GM12801 (cell line): ENCODE measurements at regions not wholly inside any gene's neighbourhood (a gene's known extent, or its start where the extent isn't known, plus 50 kb on each side); places are given as distances from the start of the nearest gene placed in this dataset.

Source experiments
- TF ChIP-seq, protein P1 (sequence below): IDR thresholded peaks from one replicate; pipeline ENCODE4 v1.5.1; 2011; ENCODE audit warnings: control low read depth; ENCODE audit not compliant: insufficient read length; ENCODE audit errors: extremely low read depth

DNA sequence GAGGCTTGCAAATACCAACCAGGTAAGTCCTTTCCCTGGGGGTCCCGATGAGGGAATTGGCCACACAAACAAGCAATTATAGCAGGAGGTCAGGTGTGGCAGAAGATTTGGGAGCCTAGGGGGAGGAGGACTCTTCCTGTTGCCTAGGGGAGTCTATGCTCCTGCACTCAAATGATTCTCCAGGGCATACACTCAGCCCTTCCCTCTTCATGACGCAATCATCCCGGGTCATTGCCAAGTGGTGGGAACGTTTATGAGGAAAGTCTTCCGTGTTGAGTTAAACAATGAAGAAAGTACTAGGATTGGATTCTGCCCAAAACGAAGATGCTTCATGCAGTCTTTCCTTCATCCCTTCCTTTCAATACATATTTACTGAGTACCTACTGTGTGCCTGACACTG lies 186.5 kb upstream of the TSHZ2 start:
- TF ChIP-seq, protein P1, sequence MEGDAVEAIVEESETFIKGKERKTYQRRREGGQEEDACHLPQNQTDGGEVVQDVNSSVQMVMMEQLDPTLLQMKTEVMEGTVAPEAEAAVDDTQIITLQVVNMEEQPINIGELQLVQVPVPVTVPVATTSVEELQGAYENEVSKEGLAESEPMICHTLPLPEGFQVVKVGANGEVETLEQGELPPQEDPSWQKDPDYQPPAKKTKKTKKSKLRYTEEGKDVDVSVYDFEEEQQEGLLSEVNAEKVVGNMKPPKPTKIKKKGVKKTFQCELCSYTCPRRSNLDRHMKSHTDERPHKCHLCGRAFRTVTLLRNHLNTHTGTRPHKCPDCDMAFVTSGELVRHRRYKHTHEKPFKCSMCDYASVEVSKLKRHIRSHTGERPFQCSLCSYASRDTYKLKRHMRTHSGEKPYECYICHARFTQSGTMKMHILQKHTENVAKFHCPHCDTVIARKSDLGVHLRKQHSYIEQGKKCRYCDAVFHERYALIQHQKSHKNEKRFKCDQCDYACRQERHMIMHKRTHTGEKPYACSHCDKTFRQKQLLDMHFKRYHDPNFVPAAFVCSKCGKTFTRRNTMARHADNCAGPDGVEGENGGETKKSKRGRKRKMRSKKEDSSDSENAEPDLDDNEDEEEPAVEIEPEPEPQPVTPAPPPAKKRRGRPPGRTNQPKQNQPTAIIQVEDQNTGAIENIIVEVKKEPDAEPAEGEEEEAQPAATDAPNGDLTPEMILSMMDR = no peak

DNA sequence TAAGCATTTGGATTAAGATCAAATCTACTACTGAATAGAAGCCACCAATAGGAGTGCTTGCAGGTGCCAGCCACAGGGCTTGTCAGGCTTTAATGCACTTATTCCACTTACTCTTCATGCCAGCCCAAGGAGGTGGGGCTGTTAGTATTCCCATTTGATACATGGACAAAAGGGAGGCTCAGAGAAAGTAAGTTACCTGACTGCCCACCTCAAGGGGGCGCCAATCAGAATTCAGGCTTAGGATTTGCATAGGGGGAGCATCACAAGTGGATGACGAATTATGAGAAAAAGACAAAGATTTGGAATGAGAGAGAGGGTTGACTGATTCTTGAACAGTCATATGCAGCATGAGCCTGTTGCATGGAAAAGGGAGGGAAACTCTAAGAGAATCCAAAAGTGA lies 188.4 kb upstream of the TSHZ2 start:
- TF ChIP-seq, protein P1 = no peak

DNA sequence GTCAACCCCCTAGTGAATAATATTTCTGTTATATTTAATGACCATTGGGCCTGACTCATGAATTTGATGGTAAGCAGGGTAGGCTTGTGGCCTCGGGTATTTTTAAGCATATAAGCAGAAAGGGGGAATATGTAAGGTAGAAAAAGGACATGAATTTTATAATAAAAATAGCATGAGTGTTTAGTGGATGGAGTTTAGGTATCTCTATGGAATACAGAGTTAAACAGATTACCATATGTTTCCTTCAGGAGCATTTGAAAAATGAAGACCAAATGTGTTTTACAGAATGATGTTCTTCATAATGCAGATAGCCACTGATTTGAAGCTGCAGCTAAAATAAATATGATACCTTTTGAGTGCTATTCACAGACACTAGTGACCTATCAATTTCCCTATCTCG lies 191.7 kb upstream of the TSHZ2 start:
- TF ChIP-seq, protein P1 = no peak

DNA sequence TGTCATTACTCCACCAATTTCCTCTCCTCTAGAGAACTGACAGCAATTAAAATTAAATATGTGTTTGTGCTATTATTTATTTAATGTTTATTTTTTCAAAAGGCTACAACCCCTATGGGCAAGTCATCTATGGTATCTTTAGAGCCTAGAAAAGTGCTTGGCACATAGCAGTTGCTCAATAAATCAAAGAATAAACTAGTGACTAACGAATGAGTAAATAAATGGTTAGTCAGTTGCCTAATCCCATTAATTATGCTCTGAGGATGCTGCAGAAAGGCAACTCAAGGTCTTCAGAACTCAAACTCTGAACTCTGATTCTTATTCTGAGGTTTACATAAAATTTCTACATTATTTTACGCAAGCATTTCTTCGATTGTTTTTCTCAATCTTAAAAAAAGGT lies 193.0 kb upstream of the TSHZ2 start:
- TF ChIP-seq, protein P1 = no peak

DNA sequence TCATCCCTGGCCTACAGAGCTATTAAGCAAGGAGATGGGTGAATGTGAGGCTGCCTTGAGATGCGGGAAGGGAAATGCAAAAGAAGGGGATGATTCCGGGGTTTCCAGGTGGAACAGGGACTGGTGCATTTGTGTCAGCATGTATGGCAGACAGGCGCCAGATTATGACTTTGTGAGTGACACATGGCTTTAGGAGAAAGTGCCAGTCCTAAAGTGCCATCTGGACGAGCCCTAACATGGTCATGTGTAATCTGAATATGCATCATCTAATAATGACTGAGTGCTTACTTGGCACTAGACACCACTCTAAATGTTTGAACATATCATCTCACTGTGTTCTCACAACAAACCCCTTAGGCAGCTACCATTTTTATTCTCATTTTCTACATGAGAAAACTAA lies 195.0 kb upstream of the TSHZ2 start:
- TF ChIP-seq, protein P1 = no peak

DNA sequence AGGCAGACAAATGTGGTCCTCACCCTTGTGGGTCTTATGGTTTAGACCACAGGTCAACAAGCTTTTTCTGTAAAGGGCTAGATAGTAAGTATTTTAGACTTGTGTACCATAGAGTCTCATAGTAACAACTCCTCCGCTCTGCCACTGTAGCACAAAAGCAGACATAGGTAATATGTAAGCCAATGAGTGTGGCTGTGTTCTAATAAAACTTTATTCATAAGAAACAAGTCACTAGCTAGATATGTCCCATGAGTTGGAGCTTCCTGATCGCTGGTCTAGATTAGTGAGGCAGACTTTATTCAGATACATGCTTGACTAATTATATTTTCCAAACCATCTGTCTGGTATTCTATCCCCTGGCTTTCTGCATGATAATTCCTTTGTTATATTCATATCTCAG lies 196.4 kb upstream of the TSHZ2 start:
- TF ChIP-seq, protein P1 = no peak

DNA sequence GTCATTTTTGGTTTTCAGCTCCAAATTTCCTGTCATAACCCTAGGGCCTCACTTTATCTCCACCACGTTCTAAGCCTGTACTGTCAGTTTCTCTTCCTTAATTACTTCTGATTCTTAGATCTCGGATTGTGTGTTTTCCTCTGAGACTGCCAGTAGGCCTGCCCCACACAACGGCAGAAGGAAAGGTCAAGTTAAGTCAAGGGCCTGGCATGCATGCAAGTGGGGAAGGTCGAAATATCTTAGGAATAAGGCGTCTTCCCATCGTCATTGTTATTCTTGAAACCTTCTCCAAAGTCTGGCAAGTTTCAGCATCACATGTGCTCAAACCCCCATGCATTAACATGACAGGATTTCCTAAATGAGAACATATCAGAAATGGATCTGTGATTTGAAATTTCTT lies 203.5 kb upstream of the TSHZ2 start:
- TF ChIP-seq, protein P1 = no peak
